ENCODE measurements at regions not wholly inside any gene's neighbourhood (a gene's known extent, or its start where the extent isn't known, plus 50 kb on each side); places are given as distances from the start of the nearest gene placed in this dataset.

DNA sequence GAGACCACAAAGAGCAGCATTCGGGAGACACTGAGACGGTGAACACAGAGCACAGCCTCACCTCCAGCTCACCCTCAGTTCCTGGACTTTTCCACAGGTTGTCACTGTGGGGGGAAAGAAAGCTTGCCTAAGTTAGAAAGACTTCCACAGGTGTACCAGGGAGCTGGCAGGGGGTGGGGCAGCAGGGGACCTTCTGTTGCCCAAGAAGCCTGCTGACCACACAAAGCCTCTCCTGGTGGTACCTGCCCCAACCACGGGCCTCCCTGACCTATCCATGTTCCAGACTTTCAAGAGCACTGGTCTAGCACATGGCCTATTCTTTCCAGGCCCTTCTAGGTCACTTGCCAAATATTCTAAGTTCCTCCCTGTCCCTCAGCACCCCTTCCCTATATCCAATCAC, 550.8 kb downstream of the BNC2 start:
- no peaks in the 10 kb centered on the region for H3K79me2 ChIP-seq (ENCODE audit: insufficient read depth)
- ChIA-PET POLR2A (no interaction called here), CTCF (interaction anchor here (1.3 kb wide), 1 partner anchor 14 kb away, joined by 3 read pairs; no protein-coding TSS in a partner anchor)
- H3K9me2 ChIP-seq, result no peaks in the 10 kb centered on the region
- no peaks in the 10 kb centered on the region for H3K27me3 ChIP-seq (ENCODE audit: insufficient read depth)
- TF ChIP-seq POLR2AphosphoS5 (IDR thresholded peaks at IDR 0.05; ENCODE audit: low read depth, low read length) (no peak), ELF1 (IDR thresholded peaks at IDR 0.05) (no peak), RFX5 (IDR thresholded peaks at IDR 0.05; ENCODE audit: low read length) (no peak), NRF1 (IDR thresholded peaks at IDR 0.05; ENCODE audit: low read depth, low read length) (no peak), SMC3 (IDR thresholded peaks at IDR 0.05; ENCODE audit: low read depth, low read length) (no peak), TAF1 (IDR thresholded peaks at IDR 0.05; ENCODE audit: borderline replicate concordance, low read depth, low read length) (no peak), TCF12 (IDR thresholded peaks at IDR 0.05) (no peak), FOXJ3 (CRISPR knock-in tag; IDR thresholded peaks at IDR 0.05) (no peak), MXI1 (IDR thresholded peaks at IDR 0.05; ENCODE audit: low read depth, low read length) (no peak), GATA2 (CRISPR knock-in tag; IDR thresholded peaks at IDR 0.05) (no peak)
- TF ChIP-seq, protein P1, sequence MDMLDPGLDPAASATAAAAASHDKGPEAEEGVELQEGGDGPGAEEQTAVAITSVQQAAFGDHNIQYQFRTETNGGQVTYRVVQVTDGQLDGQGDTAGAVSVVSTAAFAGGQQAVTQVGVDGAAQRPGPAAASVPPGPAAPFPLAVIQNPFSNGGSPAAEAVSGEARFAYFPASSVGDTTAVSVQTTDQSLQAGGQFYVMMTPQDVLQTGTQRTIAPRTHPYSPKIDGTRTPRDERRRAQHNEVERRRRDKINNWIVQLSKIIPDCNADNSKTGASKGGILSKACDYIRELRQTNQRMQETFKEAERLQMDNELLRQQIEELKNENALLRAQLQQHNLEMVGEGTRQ (IDR thresholded peaks at IDR 0.05; ENCODE audit: borderline replicate concordance, low read depth, low read length), result no peak
- no peaks in the 10 kb centered on the region for H3K36me3 ChIP-seq (replicated peaks in 1 of 2; ENCODE audit: control insufficient read depth in 1 of 2, insufficient read depth in 2 of 2, low read length in 1 of 2)
- H3K4me2 ChIP-seq, result no peak overlapping the region
- no peak for DNase-seq
- no peak overlapping the region for H2AFZ ChIP-seq (ENCODE audit: low read depth)
- no peak overlapping the region for H3K4me3 ChIP-seq (ENCODE audit: low read depth in 2 of 2, low read length in 1 of 2)
- no peaks in the 10 kb centered on the region for H3F3A ChIP-seq (replicated peaks; ENCODE audit: insufficient read depth)
- H3K27ac ChIP-seq (ENCODE audit: low read depth in 2 of 2, low read length in 1 of 2), result no peak overlapping the region
- no peak overlapping the region for H3K9ac ChIP-seq
- H3K9me3 ChIP-seq, result no peaks in the 10 kb centered on the region
- WGBS (ENCODE audit: low lambda C conversion rate), result 100% methylated on average over 3 of the region's 3 CpGs
- peaks cover 0 to 6% of the 10 kb centered on the region in 2 experiments; a peak in 1 of 4 replicates for H3K4me1 ChIP-seq (ENCODE audit: control insufficient read depth in 1 of 2, insufficient read depth in 2 of 2, low read depth in 1 of 2, low read length in 1 of 2)
- no peaks in the 10 kb centered on the region for H4K20me1 ChIP-seq (ENCODE audit: insufficient read depth)

DNA sequence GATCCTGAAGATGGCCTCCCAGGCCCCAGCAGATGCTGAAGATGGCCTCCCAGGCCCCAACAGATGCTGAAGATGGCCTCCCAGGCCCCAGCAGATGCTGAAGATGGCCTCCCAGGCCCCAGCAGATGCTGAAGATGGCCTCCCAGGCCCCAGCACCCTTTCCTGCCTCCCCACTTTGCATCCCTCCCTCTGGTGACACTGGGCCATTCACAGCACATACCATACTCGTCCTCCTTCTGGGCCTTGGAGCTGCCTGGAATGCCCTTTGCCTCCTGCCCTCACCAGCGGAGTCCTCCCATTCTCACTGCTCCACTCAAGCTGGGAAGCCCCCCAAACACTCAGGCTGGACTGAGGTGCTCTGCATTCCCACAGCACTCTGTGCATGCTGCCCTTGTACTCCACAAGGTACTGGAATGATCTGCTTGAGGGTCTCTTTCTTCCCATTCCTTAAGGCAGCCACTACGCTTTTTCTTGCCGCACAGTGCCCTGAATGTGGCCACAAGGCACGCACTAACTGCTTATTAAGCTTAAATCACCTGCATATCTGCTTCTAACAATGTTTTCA, 550.0 kb downstream of the BNC2 start:
- ChIA-PET POLR2A (interaction anchor here (1.1 kb wide), 1 partner anchor 14 kb away, joined by 3 read pairs; no protein-coding TSS in a partner anchor), CTCF (no interaction called here)
- no peak for DNase-seq
- H3K79me2 ChIP-seq (ENCODE audit: insufficient read depth), result no peaks in the 10 kb centered on the region
- no peak overlapping the region for H3K4me3 ChIP-seq (ENCODE audit: low read depth in 2 of 2, low read length in 1 of 2)
- no peaks in the 10 kb centered on the region for H3K9me2 ChIP-seq
- 99% methylated on average over 5 of the region's 5 CpGs for WGBS (ENCODE audit: low lambda C conversion rate)
- no peak overlapping the region for H2AFZ ChIP-seq (ENCODE audit: low read depth)
- H3F3A ChIP-seq (replicated peaks; ENCODE audit: insufficient read depth), result no peaks in the 10 kb centered on the region
- no peak overlapping the region for H3K9ac ChIP-seq
- H3K27me3 ChIP-seq (ENCODE audit: insufficient read depth), result no peaks in the 10 kb centered on the region
- no peaks in the 10 kb centered on the region for H4K20me1 ChIP-seq (ENCODE audit: insufficient read depth)
- H3K9me3 ChIP-seq, result no peaks in the 10 kb centered on the region
- no peak overlapping the region for H3K27ac ChIP-seq (ENCODE audit: low read depth in 2 of 2, low read length in 1 of 2)
- TF ChIP-seq, protein P2, sequence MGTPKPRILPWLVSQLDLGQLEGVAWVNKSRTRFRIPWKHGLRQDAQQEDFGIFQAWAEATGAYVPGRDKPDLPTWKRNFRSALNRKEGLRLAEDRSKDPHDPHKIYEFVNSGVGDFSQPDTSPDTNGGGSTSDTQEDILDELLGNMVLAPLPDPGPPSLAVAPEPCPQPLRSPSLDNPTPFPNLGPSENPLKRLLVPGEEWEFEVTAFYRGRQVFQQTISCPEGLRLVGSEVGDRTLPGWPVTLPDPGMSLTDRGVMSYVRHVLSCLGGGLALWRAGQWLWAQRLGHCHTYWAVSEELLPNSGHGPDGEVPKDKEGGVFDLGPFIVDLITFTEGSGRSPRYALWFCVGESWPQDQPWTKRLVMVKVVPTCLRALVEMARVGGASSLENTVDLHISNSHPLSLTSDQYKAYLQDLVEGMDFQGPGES (IDR thresholded peaks at IDR 0.05; ENCODE audit: low read depth, low read length), result no peak
- TF ChIP-seq, protein P3, sequence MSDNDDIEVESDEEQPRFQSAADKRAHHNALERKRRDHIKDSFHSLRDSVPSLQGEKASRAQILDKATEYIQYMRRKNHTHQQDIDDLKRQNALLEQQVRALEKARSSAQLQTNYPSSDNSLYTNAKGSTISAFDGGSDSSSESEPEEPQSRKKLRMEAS (IDR thresholded peaks at IDR 0.05; ENCODE audit: low read depth), result no peak
- TF ChIP-seq RXRA (IDR thresholded peaks at IDR 0.05; ENCODE audit: borderline replicate concordance, low read depth), result no peak
- no peak for TF ChIP-seq TCF12 (IDR thresholded peaks at IDR 0.05)
- TF ChIP-seq MEF2A (IDR thresholded peaks at IDR 0.05; ENCODE audit: borderline replicate concordance, low read depth), result no peak
- peaks cover 0 to 6% of the 10 kb centered on the region in 2 experiments; a peak in 1 of 4 replicates for H3K4me1 ChIP-seq (ENCODE audit: control insufficient read depth in 1 of 2, insufficient read depth in 2 of 2, low read depth in 1 of 2, low read length in 1 of 2)
- H3K4me2 ChIP-seq, result no peak overlapping the region
- H3K36me3 ChIP-seq (replicated peaks in 1 of 2; ENCODE audit: control insufficient read depth in 1 of 2, insufficient read depth in 2 of 2, low read length in 1 of 2), result no peaks in the 10 kb centered on the region

Data from SK-N-SH (cell line).